SH-SY5Y (cell line): ENCODE measurements at regions not wholly inside any gene's neighbourhood (a gene's known extent, or its start where the extent isn't known, plus 50 kb on each side); places are given as distances from the start of the nearest gene placed in this dataset.

Source experiments
- GATA2 ChIP-seq: IDR thresholded peaks from 2 replicates; pipeline ENCODE4 v1.6.1; 2011; ENCODE audit warnings: mild to moderate bottlenecking, low read depth, low read length
- GATA3 ChIP-seq: IDR thresholded peaks from 2 replicates; pipeline ENCODE4 v1.6.1; 2011; ENCODE audit warnings: low read depth, mild to moderate bottlenecking, low read length, moderate library complexity

- TF ChIP-seq GATA3 (no peak), GATA2 (no peak)
Measured at GRCh38 chr3:154668835-154669234, 238.8 kb upstream of the GPR149 start.
